GM20000 (cell line): ENCODE measurements at regions not wholly inside any gene's neighbourhood (a gene's known extent, or its start where the extent isn't known, plus 50 kb on each side); places are given as distances from the start of the nearest gene placed in this dataset.

ENCODE experiments used
- DNase-seq: peaks from one replicate; pipeline ENCODE4 v3.0.0; 2012; ENCODE audit warnings: low spot score
- CTCF ChIP-seq: IDR thresholded peaks from 2 replicates; pipeline ENCODE4 v1.5.1; 2012; ENCODE audit warnings: mild to moderate bottlenecking, control low read depth; ENCODE audit errors: extremely low read depth, missing control alignments

- no peak for TF ChIP-seq CTCF
- DNase-seq: no peak
Observed at GRCh38 chr14:99080306-99080705, 191.7 kb downstream of the BCL11B start.

- no peak for DNase-seq
- TF ChIP-seq CTCF: no peak
Observed at GRCh38 chr14:99081156-99081765, 190.7 kb downstream of the BCL11B start.

DNA sequence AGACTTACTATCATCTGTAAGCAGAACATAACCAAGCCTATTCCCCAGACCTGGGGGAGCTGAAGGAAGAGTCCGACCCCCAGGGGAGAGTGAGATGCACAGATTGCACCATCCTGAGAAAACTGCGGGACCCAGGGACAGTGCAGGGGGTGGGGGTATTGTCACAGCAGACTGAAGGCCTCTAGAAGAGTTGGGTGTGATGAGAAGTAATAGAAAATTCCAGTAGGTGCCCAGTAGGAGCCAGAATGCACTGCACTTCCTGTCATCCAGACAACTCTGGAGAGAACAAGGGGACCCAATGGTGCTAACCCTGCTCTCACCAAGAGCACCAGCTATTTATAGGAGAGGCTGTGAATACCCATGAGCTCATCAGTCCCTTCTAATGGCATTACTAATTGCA is 190.1 kb downstream of the BCL11B start:
- TF ChIP-seq CTCF: no peak
- no peak for DNase-seq

GRCh38 chr14:99093532-99094517 is 178.2 kb downstream of the BCL11B start:
- no peak for DNase-seq

DNA sequence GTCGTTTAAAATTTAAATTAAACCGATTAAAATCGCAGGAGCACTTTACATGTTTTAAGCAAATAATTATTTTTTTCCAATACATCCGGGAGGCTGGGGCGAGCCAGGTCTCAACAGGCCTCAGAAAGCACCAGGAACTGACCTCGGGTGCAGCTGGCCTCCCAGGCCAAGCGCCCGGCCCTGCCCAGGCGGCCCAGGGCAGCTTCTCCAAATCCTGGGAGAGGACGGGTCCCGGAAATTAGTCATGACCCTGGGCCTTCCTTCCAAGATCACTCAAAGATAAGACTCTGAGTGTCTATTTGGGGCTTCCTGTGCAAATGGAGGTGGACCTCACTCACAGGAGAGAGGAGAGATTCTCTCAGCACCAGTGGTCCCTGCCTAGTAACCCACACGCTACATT is 177.1 kb downstream of the BCL11B start:
- DNase-seq: no peak
- no peak for TF ChIP-seq CTCF

More at GRCh38 chr14:99093532-99094517, 178.2 kb downstream of the BCL11B start:
- no peak for TF ChIP-seq CTCF

DNA sequence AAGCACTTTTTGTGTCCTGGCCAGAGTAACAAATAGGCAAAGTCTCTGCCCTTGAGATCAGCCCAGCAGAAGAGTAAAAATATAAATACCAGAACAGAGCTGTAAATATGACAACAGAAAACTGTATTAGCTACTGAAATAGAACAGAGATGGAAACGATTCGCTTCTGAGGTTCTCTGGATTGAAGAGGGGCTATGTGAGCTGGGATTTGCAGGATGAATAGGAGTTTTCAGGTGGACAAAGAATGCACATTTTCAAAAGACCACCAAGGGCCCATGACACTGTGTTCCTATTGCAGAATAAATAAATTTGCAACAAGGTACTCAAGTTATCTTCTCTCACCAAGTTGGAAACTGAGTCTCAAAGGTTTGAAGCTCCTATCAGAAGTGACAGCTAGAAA is 176.6 kb downstream of the BCL11B start:
- DNase-seq: no peak
- TF ChIP-seq CTCF: no peak

GRCh38 chr14:99098199-99098598 is 173.8 kb downstream of the BCL11B start:
- DNase-seq: no peak
- TF ChIP-seq CTCF: no peak
